ENCODE measurements at regions not wholly inside any gene's neighbourhood (a gene's known extent, or its start where the extent isn't known, plus 50 kb on each side); places are given as distances from the start of the nearest gene placed in this dataset.

DNA sequence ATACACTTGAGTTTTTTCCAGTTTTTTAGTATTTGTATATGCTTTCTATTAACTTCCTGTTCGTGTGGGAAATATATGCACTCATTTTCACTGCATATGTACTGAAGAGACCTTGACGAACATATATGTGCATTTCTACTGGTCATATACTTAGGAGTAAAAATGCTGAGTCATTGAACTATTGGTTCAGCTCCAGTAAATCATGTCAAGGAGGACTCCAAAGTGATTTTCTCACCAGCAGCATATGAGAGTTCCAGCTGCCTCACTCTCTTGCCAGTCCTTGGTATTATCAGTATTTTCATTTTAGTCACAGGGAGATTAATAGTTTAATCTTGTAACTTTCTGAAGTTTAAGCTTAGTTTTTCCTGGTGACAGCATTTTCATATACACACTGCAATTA lies 2750.2 kb downstream of the ARAP2 start:
- TF ChIP-seq, protein P1, sequence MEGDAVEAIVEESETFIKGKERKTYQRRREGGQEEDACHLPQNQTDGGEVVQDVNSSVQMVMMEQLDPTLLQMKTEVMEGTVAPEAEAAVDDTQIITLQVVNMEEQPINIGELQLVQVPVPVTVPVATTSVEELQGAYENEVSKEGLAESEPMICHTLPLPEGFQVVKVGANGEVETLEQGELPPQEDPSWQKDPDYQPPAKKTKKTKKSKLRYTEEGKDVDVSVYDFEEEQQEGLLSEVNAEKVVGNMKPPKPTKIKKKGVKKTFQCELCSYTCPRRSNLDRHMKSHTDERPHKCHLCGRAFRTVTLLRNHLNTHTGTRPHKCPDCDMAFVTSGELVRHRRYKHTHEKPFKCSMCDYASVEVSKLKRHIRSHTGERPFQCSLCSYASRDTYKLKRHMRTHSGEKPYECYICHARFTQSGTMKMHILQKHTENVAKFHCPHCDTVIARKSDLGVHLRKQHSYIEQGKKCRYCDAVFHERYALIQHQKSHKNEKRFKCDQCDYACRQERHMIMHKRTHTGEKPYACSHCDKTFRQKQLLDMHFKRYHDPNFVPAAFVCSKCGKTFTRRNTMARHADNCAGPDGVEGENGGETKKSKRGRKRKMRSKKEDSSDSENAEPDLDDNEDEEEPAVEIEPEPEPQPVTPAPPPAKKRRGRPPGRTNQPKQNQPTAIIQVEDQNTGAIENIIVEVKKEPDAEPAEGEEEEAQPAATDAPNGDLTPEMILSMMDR (IDR thresholded peaks at IDR 0.05), result no peak
- TF ChIP-seq EP300 (IDR thresholded peaks at IDR 0.05), result no peak
- no peak for TF ChIP-seq POLR2AphosphoS5 (IDR thresholded peaks at IDR 0.05)
